ENCODE measurements at regions not wholly inside any gene's neighbourhood (a gene's known extent, or its start where the extent isn't known, plus 50 kb on each side); places are given as distances from the start of the nearest gene placed in this dataset.
A peak's percentile ranks its signal among the peaks of the same experiment; 100 is the strongest.
"Not testable (repeated sequence)": the region's sequence is repeated elsewhere in the genome, so short reads cannot be mapped to it uniquely, and the experiment has no call there.

GRCh38 chr7:15057272-15057671 is 154.7 kb upstream of the DGKB start:
- intact Hi-C loops (cut with micrococcal nuclease; ENCODE audit: unreplicated experiment), result no loop called here
- Histone ChIP-seq H3K4me2 (no peak overlapping the region), H3K4me3 (no peak overlapping the region), H3K9me3 (ENCODE audit: insufficient read depth, low read depth) (no peaks in the 10 kb centered on the region), H2AFZ (0 out of 2 replicates have a peak overlapping the region, but pooled peaks have one; percentile 3), H3K27me3 (ENCODE audit: insufficient read depth, low read depth) (no peaks in the 10 kb centered on the region), H3K9me2 (ENCODE audit: insufficient read depth) (no peaks in the 10 kb centered on the region), H3K4me1 (replicated peaks; ENCODE audit: insufficient read depth) (no peaks in the 10 kb centered on the region), H4K20me1 (ENCODE audit: insufficient read depth) (no peaks in the 10 kb centered on the region), H3K27ac (no peak overlapping the region), H3K36me3 (ENCODE audit: low read depth) (no peaks in the 10 kb centered on the region), H3K79me2 (ENCODE audit: low read depth) (no peaks in the 10 kb centered on the region), H3F3A (ENCODE audit: insufficient read depth, low read depth) (no peaks in the 10 kb centered on the region)
- BruUV-seq (replicated peaks), result no TSS peak
- TF ChIP-seq, protein P1, sequence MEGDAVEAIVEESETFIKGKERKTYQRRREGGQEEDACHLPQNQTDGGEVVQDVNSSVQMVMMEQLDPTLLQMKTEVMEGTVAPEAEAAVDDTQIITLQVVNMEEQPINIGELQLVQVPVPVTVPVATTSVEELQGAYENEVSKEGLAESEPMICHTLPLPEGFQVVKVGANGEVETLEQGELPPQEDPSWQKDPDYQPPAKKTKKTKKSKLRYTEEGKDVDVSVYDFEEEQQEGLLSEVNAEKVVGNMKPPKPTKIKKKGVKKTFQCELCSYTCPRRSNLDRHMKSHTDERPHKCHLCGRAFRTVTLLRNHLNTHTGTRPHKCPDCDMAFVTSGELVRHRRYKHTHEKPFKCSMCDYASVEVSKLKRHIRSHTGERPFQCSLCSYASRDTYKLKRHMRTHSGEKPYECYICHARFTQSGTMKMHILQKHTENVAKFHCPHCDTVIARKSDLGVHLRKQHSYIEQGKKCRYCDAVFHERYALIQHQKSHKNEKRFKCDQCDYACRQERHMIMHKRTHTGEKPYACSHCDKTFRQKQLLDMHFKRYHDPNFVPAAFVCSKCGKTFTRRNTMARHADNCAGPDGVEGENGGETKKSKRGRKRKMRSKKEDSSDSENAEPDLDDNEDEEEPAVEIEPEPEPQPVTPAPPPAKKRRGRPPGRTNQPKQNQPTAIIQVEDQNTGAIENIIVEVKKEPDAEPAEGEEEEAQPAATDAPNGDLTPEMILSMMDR (conservative IDR thresholded peaks at IDR 0.05), result no peak
- TF ChIP-seq EZH2 (IDR thresholded peaks at IDR 0.05; ENCODE audit: low read depth), result no peak
- CTCF ChIA-PET, result no interaction called here
- POLR2A ChIA-PET (ENCODE audit: unreplicated experiment), result no interaction called here
- DNase-seq, result no peak

DNA sequence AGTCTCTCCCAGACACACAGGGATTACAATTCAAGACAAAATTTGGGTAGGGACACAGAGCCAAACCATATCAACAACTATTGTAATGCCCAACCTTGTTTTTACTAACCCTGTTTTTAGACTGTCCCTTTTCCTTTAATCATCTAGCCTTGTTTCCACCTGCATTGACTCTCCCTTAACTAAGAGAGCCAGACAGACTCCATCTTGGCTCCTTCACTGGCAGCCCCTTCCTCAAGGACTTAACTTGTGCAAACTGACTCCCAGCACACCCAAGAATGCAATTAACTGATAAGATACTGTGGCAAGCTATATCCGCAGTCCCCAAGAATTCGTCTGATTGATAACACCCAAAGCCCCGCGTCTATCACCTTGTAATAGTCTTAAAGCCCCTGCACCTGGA is 151.8 kb upstream of the DGKB start:
- H3K4me2 ChIP-seq; intact Hi-C loops (cut with micrococcal nuclease; ENCODE audit: unreplicated experiment); POLR2A ChIA-PET (ENCODE audit: unreplicated experiment); H3K9me3 ChIP-seq (ENCODE audit: insufficient read depth, low read depth); H3F3A ChIP-seq (ENCODE audit: insufficient read depth, low read depth); H4K20me1 ChIP-seq (ENCODE audit: insufficient read depth); H3K79me2 ChIP-seq (ENCODE audit: low read depth); DNase-seq; CTCF ChIA-PET; H3K36me3 ChIP-seq (ENCODE audit: low read depth); H3K27ac ChIP-seq; H3K4me3 ChIP-seq; H3K9me2 ChIP-seq (ENCODE audit: insufficient read depth); H3K27me3 ChIP-seq (ENCODE audit: insufficient read depth, low read depth); H2AFZ ChIP-seq; H3K4me1 ChIP-seq (replicated peaks; ENCODE audit: insufficient read depth); BruUV-seq (replicated peaks): not testable (repeated sequence)

DNA sequence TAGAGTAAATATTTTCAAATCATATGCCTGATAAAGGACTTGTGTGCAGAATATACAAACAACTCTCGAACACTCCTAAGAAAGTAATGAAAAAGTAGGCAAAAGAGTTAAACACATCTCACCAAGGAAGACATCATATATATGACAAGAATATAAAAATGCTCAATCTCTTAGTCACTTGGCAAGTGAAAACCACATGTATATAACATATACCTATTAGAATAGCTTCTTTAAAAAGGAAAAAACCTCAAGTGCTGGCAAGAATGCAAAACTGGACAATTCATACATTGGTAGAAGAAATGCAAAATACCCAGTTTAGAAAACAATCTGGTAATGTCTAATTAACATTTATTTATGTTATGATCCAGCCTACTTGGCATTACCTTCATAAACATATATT is 146.6 kb upstream of the DGKB start:
- Histone ChIP-seq H3K27me3 (ENCODE audit: insufficient read depth, low read depth) (no peaks in the 10 kb centered on the region), H3K79me2 (ENCODE audit: low read depth) (no peaks in the 10 kb centered on the region), H3K4me2 (no peak overlapping the region), H3K27ac (no peak overlapping the region), H2AFZ (no peak overlapping the region), H3K9me3 (ENCODE audit: insufficient read depth, low read depth) (no peaks in the 10 kb centered on the region), H3K36me3 (ENCODE audit: low read depth) (no peaks in the 10 kb centered on the region), H3F3A (ENCODE audit: insufficient read depth, low read depth) (no peaks in the 10 kb centered on the region), H4K20me1 (ENCODE audit: insufficient read depth) (no peaks in the 10 kb centered on the region), H3K4me3 (no peak overlapping the region), H3K4me1 (replicated peaks; ENCODE audit: insufficient read depth) (no peaks in the 10 kb centered on the region), H3K9me2 (ENCODE audit: insufficient read depth) (no peaks in the 10 kb centered on the region)
- CTCF ChIA-PET, result no interaction called here
- no peak for DNase-seq
- intact Hi-C loops (cut with micrococcal nuclease; ENCODE audit: unreplicated experiment), result no loop called here
- TF ChIP-seq, protein P1 (conservative IDR thresholded peaks at IDR 0.05), result no peak
- no peak for TF ChIP-seq EZH2 (IDR thresholded peaks at IDR 0.05; ENCODE audit: low read depth)
- POLR2A ChIA-PET (ENCODE audit: unreplicated experiment), result no interaction called here
- no TSS peak for BruUV-seq (replicated peaks)

DNA sequence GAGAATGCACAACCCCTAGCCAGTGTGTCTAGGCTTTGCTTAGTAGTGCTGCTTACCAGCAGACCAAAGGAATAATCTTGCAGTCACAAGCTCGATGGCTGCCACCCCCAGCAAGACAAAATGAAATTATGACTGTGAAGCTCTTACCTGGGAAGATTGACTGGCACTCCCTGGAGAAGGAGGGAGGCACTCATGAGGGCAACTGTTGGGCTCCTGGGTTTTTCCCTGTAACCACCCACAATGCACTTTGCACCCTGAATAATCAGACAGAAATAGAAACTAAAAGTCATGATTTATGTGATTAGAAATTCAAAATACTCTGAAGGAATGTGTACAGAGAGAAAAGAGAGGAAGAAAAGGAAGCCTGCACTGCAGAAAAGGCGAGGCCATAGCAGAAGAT is 144.3 kb upstream of the DGKB start:
- BruUV-seq (replicated peaks), result no TSS peak
- H3K79me2 ChIP-seq (ENCODE audit: low read depth), result no peaks in the 10 kb centered on the region
- no peaks in the 10 kb centered on the region for H3K4me1 ChIP-seq (replicated peaks; ENCODE audit: insufficient read depth)
- H4K20me1 ChIP-seq (ENCODE audit: insufficient read depth), result no peaks in the 10 kb centered on the region
- TF ChIP-seq EZH2 (IDR thresholded peaks at IDR 0.05; ENCODE audit: low read depth), result no peak
- TF ChIP-seq, protein P1 (conservative IDR thresholded peaks at IDR 0.05), result no peak
- H3K27me3 ChIP-seq (ENCODE audit: insufficient read depth, low read depth), result no peaks in the 10 kb centered on the region
- H3K4me3 ChIP-seq, result no peak overlapping the region
- H3K9me3 ChIP-seq (ENCODE audit: insufficient read depth, low read depth), result no peaks in the 10 kb centered on the region
- CTCF ChIA-PET, result no interaction called here
- no peak for DNase-seq
- H2AFZ ChIP-seq, result no peak overlapping the region
- no peak overlapping the region for H3K27ac ChIP-seq
- H3K4me2 ChIP-seq, result no peak overlapping the region
- no peaks in the 10 kb centered on the region for H3K36me3 ChIP-seq (ENCODE audit: low read depth)
- H3K9me2 ChIP-seq (ENCODE audit: insufficient read depth), result no peaks in the 10 kb centered on the region
- no peaks in the 10 kb centered on the region for H3F3A ChIP-seq (ENCODE audit: insufficient read depth, low read depth)
- POLR2A ChIA-PET (ENCODE audit: unreplicated experiment), result no interaction called here
- intact Hi-C loops (cut with micrococcal nuclease; ENCODE audit: unreplicated experiment), result no loop called here
